CD14-positive monocyte (primary cell): ENCODE measurements at regions not wholly inside any gene's neighbourhood (a gene's known extent, or its start where the extent isn't known, plus 50 kb on each side); places are given as distances from the start of the nearest gene placed in this dataset.
A peak's percentile ranks its signal among the peaks of the same experiment; 100 is the strongest.

ENCODE experiments used
- DNase-seq, 3 donors: peaks; one replicate each; pipeline ENCODE4 v3.0.0-alpha.2; 2011 to 2022
- H2AFZ ChIP-seq: 2 replicates; pipeline ENCODE4 v1.6.0; 2012; ENCODE audit warnings: mild to moderate bottlenecking, low read depth, low read length, inconsistent platforms; ENCODE audit not compliant: insufficient read depth, poor library complexity, severe bottlenecking
- H3K27ac ChIP-seq, 2 donors: 1 replicate in 1 of 2; 2 replicates in 1 of 2; pipeline ENCODE4 v1.5.1; 2012 to 2013; ENCODE audit warnings: low read length in 2 of 2, control low read depth in 1 of 2, inconsistent platforms in 1 of 2, low read depth in 1 of 2, mild to moderate bottlenecking in 1 of 2
- H3K27me3 ChIP-seq, 2 donors: one replicate each; pipeline versions ENCODE4 v1.6.0 to v1.6.1; 2011 to 2013; ENCODE audit warnings: low read length in 2 of 2; ENCODE audit not compliant: control insufficient read depth in 2 of 2, insufficient read depth in 2 of 2
- H3K36me3 ChIP-seq, 2 donors: replicated peaks in 1 of 2; 1 replicate in 1 of 2; 2 replicates in 1 of 2; pipeline versions ENCODE4 v1.5.1 to v1.6.1; 2012 to 2013; ENCODE audit warnings: low read length in 2 of 2, control low read depth in 1 of 2, inconsistent platforms in 1 of 2, mild to moderate bottlenecking in 1 of 2; ENCODE audit not compliant: insufficient read depth in 2 of 2, control insufficient read depth in 1 of 2
- H3K4me1 ChIP-seq, 2 donors: 1 replicate in 1 of 2; 2 replicates in 1 of 2; pipeline versions ENCODE4 v1.5.1 to v1.6.1; 2012 to 2013; ENCODE audit warnings: low read length in 2 of 2, control low read depth in 1 of 2, inconsistent platforms in 1 of 2, mild to moderate bottlenecking in 1 of 2, moderate library complexity in 1 of 2; ENCODE audit not compliant: insufficient read depth in 2 of 2, control insufficient read depth in 1 of 2
- H3K4me2 ChIP-seq: replicated peaks from 2 replicates; pipeline ENCODE3; 2012; ENCODE audit warnings: low read length, moderate library complexity, mild to moderate bottlenecking; ENCODE audit not compliant: poor library complexity, severe bottlenecking; ENCODE audit errors: extremely low read depth
- H3K4me3 ChIP-seq, 3 experiments: fragments of 200-600 bp in 1 of 3; sonication (generic) in 1 of 3; replicated peaks in 1 of 3; 1 replicate in 2 of 3; 2 replicates in 1 of 3; pipeline ENCODE4 v1.5.1; 2011 to 2013; ENCODE audit warnings: low read length in 3 of 3, mild to moderate bottlenecking in 3 of 3, control low read depth in 2 of 3, low read depth in 2 of 3, inconsistent platforms in 1 of 3, moderate library complexity in 1 of 3
- H3K79me2 ChIP-seq: 2 replicates; pipeline ENCODE4 v1.6.0; 2012; ENCODE audit warnings: mild to moderate bottlenecking, control low read depth, inconsistent platforms, low read length, moderate library complexity; ENCODE audit not compliant: insufficient read depth
- H3K9ac ChIP-seq: 2 replicates; pipeline ENCODE4 v1.6.0; 2017; ENCODE audit warnings: low read length, mild to moderate bottlenecking; ENCODE audit not compliant: insufficient read depth, poor library complexity, severe bottlenecking
- H3K9me3 ChIP-seq, 2 donors: replicated peaks in 1 of 2; 1 replicate in 1 of 2; 2 replicates in 1 of 2; pipeline versions ENCODE4 v1.5.1 to v1.6.1; 2012 to 2013; ENCODE audit warnings: low read length in 2 of 2, control low read depth in 1 of 2; ENCODE audit not compliant: control insufficient read depth in 1 of 2, insufficient read depth in 1 of 2
- H4K20me1 ChIP-seq: 2 replicates; pipeline ENCODE4 v1.6.0; 2012; ENCODE audit warnings: mild to moderate bottlenecking, low read length, control low read depth, moderate library complexity; ENCODE audit not compliant: insufficient read depth
- H3K27ac Mint-ChIP-seq, 7 donors: one replicate each; pipeline ENCODE4 v1.8.0; 2020; ENCODE audit warnings: mild to moderate bottlenecking in 7 of 7, mixed read lengths in 7 of 7, moderate library complexity in 6 of 7, inconsistent platforms in 2 of 7
- H3K27me3 Mint-ChIP-seq, 3 donors: one replicate each; pipeline ENCODE4 v1.8.0; 2021 to 2022; ENCODE audit warnings: low read depth in 3 of 3, mild to moderate bottlenecking in 3 of 3, mixed read lengths in 3 of 3, moderate library complexity in 3 of 3, inconsistent platforms in 1 of 3
- H3K36me3 Mint-ChIP-seq, 2 donors: one replicate each; pipeline ENCODE4 v1.8.0; 2020; ENCODE audit warnings: mixed read lengths in 2 of 2, inconsistent platforms in 1 of 2, mild to moderate bottlenecking in 1 of 2
- H3K4me1 Mint-ChIP-seq: one replicate; pipeline ENCODE4 v1.8.0; 2020; ENCODE audit warnings: mild to moderate bottlenecking, mixed read lengths
- H3K4me3 Mint-ChIP-seq, 2 donors: one replicate each; pipeline ENCODE4 v1.8.0; 2020; ENCODE audit warnings: mild to moderate bottlenecking in 2 of 2, mixed read lengths in 2 of 2, moderate library complexity in 1 of 2
- H3K9me3 Mint-ChIP-seq, 7 donors: one replicate each; pipeline ENCODE4 v1.8.0; 2020 to 2022; ENCODE audit warnings: mixed read lengths in 7 of 7, mild to moderate bottlenecking in 6 of 7, moderate library complexity in 6 of 7, inconsistent platforms in 2 of 7
- WGBS: methylation state at CpG from one replicate; pipeline ENCODE4 v1.1.5; 2013; ENCODE audit warnings: missing lambda C conversion rate; ENCODE audit not compliant: insufficient coverage; 5-methylcytosine and 5-hydroxymethylcytosine counted together
- intact Hi-C, 2 donors: fragments of 100-400 bp; cut with micrococcal nuclease; formaldehyde crosslinking; loops; one replicate each; pipeline versions ENCODE4 v1.15.0 to v1.15.1; 2023
- TF ChIP-seq, protein P1 (sequence below): fragments of 200-600 bp; IDR thresholded peaks from one replicate; pipeline ENCODE4 v1.8.0; 2022; ENCODE audit warnings: antibody characterized with exemption, mild to moderate bottlenecking

DNA sequence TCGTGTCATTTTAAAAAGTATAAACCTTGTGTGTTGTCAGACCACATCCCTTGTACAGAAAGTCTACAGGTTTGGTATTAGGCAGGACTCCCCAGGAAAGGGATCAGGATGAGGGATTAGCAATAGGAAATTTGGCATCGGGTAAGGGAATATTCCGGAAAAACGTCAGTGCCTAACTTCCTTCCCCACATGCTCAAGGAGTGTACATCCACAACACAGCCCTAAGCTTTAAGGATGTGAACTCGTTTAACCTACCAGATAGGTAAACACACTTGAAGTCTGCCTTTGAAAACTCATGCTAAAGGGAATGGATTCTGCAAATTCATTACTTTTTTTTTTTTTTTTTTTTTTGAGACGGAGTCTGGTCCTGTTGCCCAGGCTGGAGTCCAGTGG, 194.9 kb downstream of the SKIDA1 start:
- intact Hi-C loops = no loop called here
- Mint-ChIP-seq H3K9me3 (peaks cover 0 to 3% (median 0%) of the 10 kb centered on the region in 7 donors), H3K27me3 (peaks cover 1 to 3% (median 1%) of the 10 kb centered on the region in 3 donors), H3K4me1 (no peaks in the 10 kb centered on the region), H3K27ac (no peak overlapping the region), H3K36me3 (no peaks in the 10 kb centered on the region), H3K4me3 (no peak overlapping the region)
- H3K4me2 ChIP-seq = no peak overlapping the region
- TF ChIP-seq, protein P1, sequence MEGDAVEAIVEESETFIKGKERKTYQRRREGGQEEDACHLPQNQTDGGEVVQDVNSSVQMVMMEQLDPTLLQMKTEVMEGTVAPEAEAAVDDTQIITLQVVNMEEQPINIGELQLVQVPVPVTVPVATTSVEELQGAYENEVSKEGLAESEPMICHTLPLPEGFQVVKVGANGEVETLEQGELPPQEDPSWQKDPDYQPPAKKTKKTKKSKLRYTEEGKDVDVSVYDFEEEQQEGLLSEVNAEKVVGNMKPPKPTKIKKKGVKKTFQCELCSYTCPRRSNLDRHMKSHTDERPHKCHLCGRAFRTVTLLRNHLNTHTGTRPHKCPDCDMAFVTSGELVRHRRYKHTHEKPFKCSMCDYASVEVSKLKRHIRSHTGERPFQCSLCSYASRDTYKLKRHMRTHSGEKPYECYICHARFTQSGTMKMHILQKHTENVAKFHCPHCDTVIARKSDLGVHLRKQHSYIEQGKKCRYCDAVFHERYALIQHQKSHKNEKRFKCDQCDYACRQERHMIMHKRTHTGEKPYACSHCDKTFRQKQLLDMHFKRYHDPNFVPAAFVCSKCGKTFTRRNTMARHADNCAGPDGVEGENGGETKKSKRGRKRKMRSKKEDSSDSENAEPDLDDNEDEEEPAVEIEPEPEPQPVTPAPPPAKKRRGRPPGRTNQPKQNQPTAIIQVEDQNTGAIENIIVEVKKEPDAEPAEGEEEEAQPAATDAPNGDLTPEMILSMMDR = no peak
- H3K27ac ChIP-seq = no peak overlapping the region
- H3K9ac ChIP-seq = no peak overlapping the region
- H2AFZ ChIP-seq = no peak overlapping the region
- no peak overlapping the region for H3K4me3 ChIP-seq
- H3K4me1 ChIP-seq = no peaks in the 10 kb centered on the region
- no peaks in the 10 kb centered on the region for H3K36me3 ChIP-seq
- 100% methylated on average over 1 of the region's 6 CpGs for WGBS
- no peak for DNase-seq
- H3K79me2 ChIP-seq = no peaks in the 10 kb centered on the region
- no peaks in the 10 kb centered on the region for H3K27me3 ChIP-seq
- no peaks in the 10 kb centered on the region for H3K9me3 ChIP-seq
- H4K20me1 ChIP-seq = no peaks in the 10 kb centered on the region

DNA sequence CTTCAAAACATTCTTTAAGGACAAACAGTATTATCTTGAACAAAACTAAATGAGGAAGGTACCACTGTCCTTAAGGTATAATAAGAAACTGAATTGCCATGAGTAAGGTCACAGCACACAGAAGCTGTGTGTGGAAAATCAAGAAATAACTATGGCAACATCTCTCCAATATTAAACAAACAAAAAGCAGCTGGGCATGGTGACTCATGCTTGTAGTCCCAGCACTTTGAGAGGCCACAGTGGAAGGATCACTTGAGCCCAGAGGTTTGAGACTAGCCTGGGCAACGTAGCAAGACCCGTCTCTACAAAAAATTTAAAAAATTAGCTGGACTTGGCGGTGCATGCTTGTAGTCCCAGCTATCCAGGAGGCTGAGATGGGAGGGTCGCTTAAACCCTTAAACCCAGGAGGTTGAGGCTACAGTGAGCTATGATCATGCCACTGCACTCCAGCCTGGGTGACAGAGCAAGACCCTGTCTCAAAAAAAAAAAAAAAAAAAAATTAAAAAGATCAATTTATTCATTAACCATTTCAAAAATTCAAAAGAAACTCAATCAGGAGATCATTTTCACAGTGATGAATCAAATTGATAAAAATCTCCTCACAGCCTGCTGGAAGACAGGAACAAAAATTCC, 195.4 kb downstream of the SKIDA1 start:
- 94% methylated on average over 3 of the region's 4 CpGs for WGBS
- H3K27me3 ChIP-seq = no peaks in the 10 kb centered on the region
- no peaks in the 10 kb centered on the region for H3K4me1 Mint-ChIP-seq

More for the DNA sequence above, 195.4 kb downstream of the SKIDA1 start:
- Histone ChIP-seq H3K4me2 (no peak overlapping the region), H4K20me1 (no peaks in the 10 kb centered on the region), H3K4me3 (no peak overlapping the region), H3K9me3 (no peaks in the 10 kb centered on the region), H3K36me3 (no peaks in the 10 kb centered on the region), H3K79me2 (no peaks in the 10 kb centered on the region), H3K9ac (no peak overlapping the region), H3K27ac (no peak overlapping the region), H3K4me1 (no peaks in the 10 kb centered on the region), H2AFZ (no peak overlapping the region)
- peaks cover 1 to 3% (median 3%) of the 10 kb centered on the region in 3 donors for H3K27me3 Mint-ChIP-seq
- no peak for DNase-seq
- TF ChIP-seq, protein P1 = no peak
- H3K4me3 Mint-ChIP-seq = no peak overlapping the region
- H3K27ac Mint-ChIP-seq = peak overlapping the region in 1 of 7 donors; percentile 42
- H3K9me3 Mint-ChIP-seq = peaks cover 0 to 4% (median 0%) of the 10 kb centered on the region in 7 donors
- intact Hi-C loops = no loop called here
- no peaks in the 10 kb centered on the region for H3K36me3 Mint-ChIP-seq
